Mucosa of descending colon (tissue), 3 donors: ENCODE measurements at regions not wholly inside any gene's neighbourhood (a gene's known extent, or its start where the extent isn't known, plus 50 kb on each side); places are given as distances from the start of the nearest gene placed in this dataset.

Source experiments
- ATAC-seq: fragments of 200-7000 bp; cut with Tn5 transposase; one replicate; pipeline ENCODE4 v1.9.1; 2020; ENCODE audit warnings: mild to moderate bottlenecking, moderate library complexity
- DNase-seq, 3 donors: peaks; one replicate each; pipeline ENCODE4 v3.0.0-alpha.2; 2020
- H3K36me3 ChIP-seq: fragments of 200-600 bp; one replicate; pipeline ENCODE4 v1.8.0; 2021; ENCODE audit warnings: low read depth, mild to moderate bottlenecking
- H3K4me1 ChIP-seq: fragments of 200-600 bp; one replicate; pipeline ENCODE4 v1.8.0; 2021; ENCODE audit warnings: low read depth, mild to moderate bottlenecking
- H3K4me3 ChIP-seq: fragments of 200-600 bp; one replicate; pipeline ENCODE4 v1.8.0; 2021; ENCODE audit warnings: mild to moderate bottlenecking
- H3K9me3 ChIP-seq: fragments of 200-600 bp; one replicate; pipeline ENCODE4 v1.8.0; 2021; ENCODE audit warnings: mild to moderate bottlenecking
- intact Hi-C, 2 donors: fragments of 100-400 bp; cut with DNase I in 1 of 2; cut with micrococcal nuclease in 1 of 2; formaldehyde crosslinking; loops; one replicate each; pipeline versions ENCODE4 v1.11.0 to v1.11.1; 2022; cut with DNase I, micrococcal nuclease
- TF ChIP-seq, protein P1 (sequence below): fragments of 200-600 bp; IDR thresholded peaks from one replicate; pipeline ENCODE4 v1.8.0; 2022; ENCODE audit warnings: antibody characterized with exemption, mild to moderate bottlenecking
- donor health status: DM: no; HTN: no; CAD: no; lungs with moderate emphysema.
- donor health status: DM: no; HTN: no; CAD: no.
- donor health status: DM: no; HTN: yes; CAD: no.

DNA sequence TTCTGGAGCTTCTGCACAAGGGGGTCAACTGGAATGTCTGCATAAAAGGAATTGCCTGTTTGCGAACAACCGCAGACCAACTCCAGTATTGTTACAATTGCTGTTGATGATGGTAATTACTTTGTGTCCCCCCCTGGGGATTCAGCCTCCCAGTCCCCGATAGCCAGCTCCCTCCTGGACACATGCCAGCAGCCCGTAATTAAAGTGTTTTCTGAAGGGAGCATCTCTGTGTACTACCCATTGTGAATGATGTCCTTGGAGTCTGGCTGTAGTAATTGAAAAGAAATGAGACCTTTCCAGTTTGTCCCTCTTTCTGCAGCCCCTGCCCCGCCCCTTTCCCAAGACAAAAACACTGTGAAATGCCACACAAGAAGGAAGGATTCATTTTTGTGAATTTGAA is 377.1 kb upstream of the LCORL start:
- Histone ChIP-seq H3K9me3 (no peaks in the 10 kb centered on the region), H3K4me3 (no peak overlapping the region), H3K36me3 (no peaks in the 10 kb centered on the region), H3K4me1 (peaks cover 5% of the 10 kb centered on the region)
- intact Hi-C loops, result no loop called here
- no peak for ATAC-seq
- TF ChIP-seq, protein P1, sequence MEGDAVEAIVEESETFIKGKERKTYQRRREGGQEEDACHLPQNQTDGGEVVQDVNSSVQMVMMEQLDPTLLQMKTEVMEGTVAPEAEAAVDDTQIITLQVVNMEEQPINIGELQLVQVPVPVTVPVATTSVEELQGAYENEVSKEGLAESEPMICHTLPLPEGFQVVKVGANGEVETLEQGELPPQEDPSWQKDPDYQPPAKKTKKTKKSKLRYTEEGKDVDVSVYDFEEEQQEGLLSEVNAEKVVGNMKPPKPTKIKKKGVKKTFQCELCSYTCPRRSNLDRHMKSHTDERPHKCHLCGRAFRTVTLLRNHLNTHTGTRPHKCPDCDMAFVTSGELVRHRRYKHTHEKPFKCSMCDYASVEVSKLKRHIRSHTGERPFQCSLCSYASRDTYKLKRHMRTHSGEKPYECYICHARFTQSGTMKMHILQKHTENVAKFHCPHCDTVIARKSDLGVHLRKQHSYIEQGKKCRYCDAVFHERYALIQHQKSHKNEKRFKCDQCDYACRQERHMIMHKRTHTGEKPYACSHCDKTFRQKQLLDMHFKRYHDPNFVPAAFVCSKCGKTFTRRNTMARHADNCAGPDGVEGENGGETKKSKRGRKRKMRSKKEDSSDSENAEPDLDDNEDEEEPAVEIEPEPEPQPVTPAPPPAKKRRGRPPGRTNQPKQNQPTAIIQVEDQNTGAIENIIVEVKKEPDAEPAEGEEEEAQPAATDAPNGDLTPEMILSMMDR, result no peak
- DNase-seq, result no peak

- ATAC-seq (no peak), DNase-seq (no peak)
- H3K36me3 ChIP-seq, result no peaks in the 10 kb centered on the region
- no peaks in the 10 kb centered on the region for H3K9me3 ChIP-seq
- H3K4me1 ChIP-seq, result peaks cover 5% of the 10 kb centered on the region
- H3K4me3 ChIP-seq, result no peak overlapping the region
- intact Hi-C loops, result no loop called here
- TF ChIP-seq, protein P1, result no peak
These were observed 376.3 kb upstream of the LCORL start for GRCh38 chr4:18397681-18398390.

GRCh38 chr4:18394656-18395055 is 373.1 kb upstream of the LCORL start:
- H3K36me3 ChIP-seq, result no peaks in the 10 kb centered on the region
- H3K4me1 ChIP-seq, result no peaks in the 10 kb centered on the region
- ATAC-seq, result no peak
- H3K4me3 ChIP-seq, result no peak overlapping the region
- intact Hi-C loops, result no loop called here
- DNase-seq, result no peak
- no peaks in the 10 kb centered on the region for H3K9me3 ChIP-seq
- TF ChIP-seq, protein P1, result no peak

DNA sequence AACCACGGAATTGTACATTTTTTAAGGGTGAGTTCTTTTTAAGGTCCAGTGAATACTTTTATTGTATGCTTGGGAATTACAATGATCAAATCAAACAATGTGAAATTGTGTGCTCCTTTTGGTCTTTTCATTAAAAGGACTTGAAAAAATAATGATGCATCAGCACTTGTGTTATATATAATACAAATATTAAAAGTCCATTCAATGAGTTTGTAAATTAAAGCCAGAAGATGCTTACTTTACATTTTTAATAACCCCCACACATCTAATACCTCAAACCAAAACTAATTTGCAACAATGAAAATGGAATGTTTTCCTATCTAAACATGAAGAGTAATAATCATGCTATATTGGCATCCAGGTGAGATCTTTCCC is 369.8 kb upstream of the LCORL start:
- no peaks in the 10 kb centered on the region for H3K9me3 ChIP-seq
- TF ChIP-seq, protein P1, result no peak
- ATAC-seq, result no peak
- intact Hi-C loops, result no loop called here
- no peak overlapping the region for H3K4me3 ChIP-seq
- no peaks in the 10 kb centered on the region for H3K36me3 ChIP-seq
- no peaks in the 10 kb centered on the region for H3K4me1 ChIP-seq
- DNase-seq, result no peak

- TF ChIP-seq, protein P1, result no peak
- intact Hi-C loops, result no loop called here
- ATAC-seq (no peak), DNase-seq (no peak)
- no peaks in the 10 kb centered on the region for H3K9me3 ChIP-seq
- no peaks in the 10 kb centered on the region for H3K4me1 ChIP-seq
- no peaks in the 10 kb centered on the region for H3K36me3 ChIP-seq
- no peak overlapping the region for H3K4me3 ChIP-seq
These were observed 369.2 kb upstream of the LCORL start for GRCh38 chr4:18390655-18391353.
